ENCODE measurements at regions not wholly inside any gene's neighbourhood (a gene's known extent, or its start where the extent isn't known, plus 50 kb on each side); places are given as distances from the start of the nearest gene placed in this dataset.

DNA sequence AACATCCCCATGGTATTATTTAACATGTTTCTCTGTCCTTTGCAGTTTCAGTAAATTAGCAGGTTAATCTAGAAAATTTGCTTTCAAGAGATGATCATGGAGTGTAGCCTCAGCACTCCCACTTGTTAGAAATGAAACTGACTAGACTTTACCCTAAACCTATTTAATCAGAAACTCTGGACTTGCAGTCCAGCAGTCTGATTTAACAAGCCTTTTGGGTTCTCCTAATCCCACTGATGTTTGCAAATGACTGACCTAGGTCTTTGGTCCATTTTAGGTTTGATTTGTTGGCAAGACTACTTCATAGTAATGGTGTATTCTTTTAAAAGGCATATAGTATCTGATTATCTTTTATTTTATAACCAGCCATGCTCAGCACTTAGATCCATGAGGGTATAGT, 55.5 kb upstream of the SLC25A13 start:
- Mint-ChIP-seq H3K4me3 (no peak overlapping the region), H3K27ac (no peak overlapping the region), H3K9me3 (no peaks in the 10 kb centered on the region), H3K36me3 (ENCODE audit: insufficient read depth in 1 of 3, low read depth in 3 of 3) (no peaks in the 10 kb centered on the region; a peak in 1 of 7 replicates), H3K4me1 (peaks cover 0 to 3% of the 10 kb centered on the region in 2 experiments; a peak in 1 of 4 replicates), H3K27me3 (ENCODE audit: low read depth) (peaks cover 20% of the 10 kb centered on the region)
- no peak overlapping the region for H2BK20ac ChIP-seq (ENCODE audit: low read depth, low read length, poor library complexity, severe bottlenecking)
- no peaks in the 10 kb centered on the region for H3K23me2 ChIP-seq (ENCODE audit: insufficient read length, low read depth, low read length, poor library complexity, severe bottlenecking)
- no peak overlapping the region for H3K14ac ChIP-seq (ENCODE audit: insufficient read depth, low read length)
- H4K8ac ChIP-seq (replicated peaks; ENCODE audit: insufficient read length, low read depth, low read length), result no peak overlapping the region
- H3K9ac ChIP-seq (ENCODE audit: extremely low read depth, insufficient read length, low read length), result no peak overlapping the region
- no peaks in the 10 kb centered on the region for H3K9me3 ChIP-seq (ENCODE audit: control insufficient read depth, low read depth, low read length)
- H4K91ac ChIP-seq (ENCODE audit: insufficient read length, low read depth, low read length), result no peak overlapping the region
- no peaks in the 10 kb centered on the region for H4K20me1 ChIP-seq (ENCODE audit: control insufficient read depth, insufficient read depth, insufficient read length)
- H2BK5ac ChIP-seq (ENCODE audit: insufficient read length, low read length), result no peak overlapping the region
- no peak overlapping the region for H3K23ac ChIP-seq (ENCODE audit: insufficient read length, low read depth, low read length)
- H2AFZ ChIP-seq (ENCODE audit: low read length), result no peak overlapping the region
- H2BK12ac ChIP-seq (ENCODE audit: insufficient read length, low read depth, low read length), result no peak overlapping the region
- H3K4me1 ChIP-seq (ENCODE audit: insufficient read depth, low read length), result no peaks in the 10 kb centered on the region
- H3K79me1 ChIP-seq (ENCODE audit: insufficient read depth, low read depth, low read length, poor library complexity, severe bottlenecking), result no peaks in the 10 kb centered on the region
- no peak overlapping the region for H3K27ac ChIP-seq (ENCODE audit: insufficient read length, low read depth, low read length)
- TF ChIP-seq, protein P1, sequence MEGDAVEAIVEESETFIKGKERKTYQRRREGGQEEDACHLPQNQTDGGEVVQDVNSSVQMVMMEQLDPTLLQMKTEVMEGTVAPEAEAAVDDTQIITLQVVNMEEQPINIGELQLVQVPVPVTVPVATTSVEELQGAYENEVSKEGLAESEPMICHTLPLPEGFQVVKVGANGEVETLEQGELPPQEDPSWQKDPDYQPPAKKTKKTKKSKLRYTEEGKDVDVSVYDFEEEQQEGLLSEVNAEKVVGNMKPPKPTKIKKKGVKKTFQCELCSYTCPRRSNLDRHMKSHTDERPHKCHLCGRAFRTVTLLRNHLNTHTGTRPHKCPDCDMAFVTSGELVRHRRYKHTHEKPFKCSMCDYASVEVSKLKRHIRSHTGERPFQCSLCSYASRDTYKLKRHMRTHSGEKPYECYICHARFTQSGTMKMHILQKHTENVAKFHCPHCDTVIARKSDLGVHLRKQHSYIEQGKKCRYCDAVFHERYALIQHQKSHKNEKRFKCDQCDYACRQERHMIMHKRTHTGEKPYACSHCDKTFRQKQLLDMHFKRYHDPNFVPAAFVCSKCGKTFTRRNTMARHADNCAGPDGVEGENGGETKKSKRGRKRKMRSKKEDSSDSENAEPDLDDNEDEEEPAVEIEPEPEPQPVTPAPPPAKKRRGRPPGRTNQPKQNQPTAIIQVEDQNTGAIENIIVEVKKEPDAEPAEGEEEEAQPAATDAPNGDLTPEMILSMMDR (conservative IDR thresholded peaks at IDR 0.05), result no peak
- no peak for DNase-seq
- no peak overlapping the region for H2BK120ac ChIP-seq (ENCODE audit: low read depth, low read length, poor library complexity, severe bottlenecking)
- H3K27me3 ChIP-seq (ENCODE audit: insufficient read depth, low read length), result no peaks in the 10 kb centered on the region
- H4K5ac ChIP-seq (ENCODE audit: insufficient read length, low read depth, low read length), result no peak overlapping the region
- H3K79me2 ChIP-seq (ENCODE audit: insufficient read depth, low read length), result no peaks in the 10 kb centered on the region
- no peak overlapping the region for H3K4ac ChIP-seq (ENCODE audit: low read depth, low read length)
- H3K4me2 ChIP-seq (ENCODE audit: insufficient read depth, insufficient read length, low read length), result no peak overlapping the region
- no peak overlapping the region for H3K18ac ChIP-seq (ENCODE audit: insufficient read length, low read depth, low read length)
- no peak overlapping the region for H3K56ac ChIP-seq (ENCODE audit: insufficient read length, low read depth, low read length)
- H2BK15ac ChIP-seq (ENCODE audit: low read depth, low read length), result no peak overlapping the region
- H3T11ph ChIP-seq (ENCODE audit: low read length), result no peak overlapping the region
- no peak overlapping the region for H2AK5ac ChIP-seq (ENCODE audit: insufficient read length, low read length)
